HepG2 (cell line): ENCODE measurements at regions not wholly inside any gene's neighbourhood (a gene's known extent, or its start where the extent isn't known, plus 50 kb on each side); places are given as distances from the start of the nearest gene placed in this dataset.

Source experiments
- ATAC-seq: fragments of 200-7000 bp; cut with Tn5 transposase; 3 replicates; pipeline ENCODE4 v1.9.1; 2020; ENCODE audit warnings: mild to moderate bottlenecking, moderate library complexity
- BruUV-seq: library from RNA; stranded (reverse); fragments of 400-500 nt; replicated peaks from 2 replicates; lab custom pipeline; 2021; lab: Mats Ljungman, UMichigan
- CTCF ChIA-PET: fragments of 300-600 bp; formaldehyde crosslinking; extraction: SDS; loops from one replicate; lab custom pipeline; 2021; ENCODE audit warnings: low total read pairs, inconsistent platforms, low intra/inter-chr PET ratio; lab: Yijun Ruan, JAX
- POLR2A ChIA-PET: fragments of 350-600 bp; sonication (Branson Sonifier 250); formaldehyde crosslinking; loops from one replicate; lab custom pipeline; 2020; ENCODE audit warnings: antibody characterized with exemption, inconsistent platforms; lab: Yijun Ruan, JAX
- DNase-seq: peaks from one replicate; pipeline ENCODE4 v3.0.0-alpha.2; 2015; ENCODE audit warnings: low spot score
- FAIRE-seq: peaks from 3 replicates; lab custom pipeline; 2011; peaks lifted over from hg19 to GRCh38; lab: Jason Lieb, UNC
- H2AFZ ChIP-seq: one replicate; pipeline ENCODE4 v1.6.1; 2011; ENCODE audit warnings: low read length, inconsistent platforms
- H3K27ac ChIP-seq: fragments of 300-600 bp; 3 replicates; pipeline ENCODE4 v1.8.0; 2011; ENCODE audit warnings: mixed run types, mild to moderate bottlenecking, mixed read lengths, low read length, inconsistent platforms; ENCODE audit not compliant: insufficient read depth; ENCODE audit errors: extremely low read length
- H3K27me3 ChIP-seq, 2 experiments: fragments of 200-600 bp in 1 of 2; 2 replicates in 1 of 2; 3 replicates in 1 of 2; pipeline versions ENCODE4 v1.6.0 to v1.8.0; 2011; ENCODE audit warnings: low read length in 2 of 2, mild to moderate bottlenecking in 2 of 2, moderate library complexity in 2 of 2, inconsistent platforms in 1 of 2; ENCODE audit not compliant: insufficient read depth in 2 of 2, control insufficient read depth in 1 of 2
- H3K36me3 ChIP-seq, 2 experiments: fragments of 200-600 bp in 1 of 2; replicated peaks in 1 of 2; 2 replicates in 1 of 2; 3 replicates in 1 of 2; pipeline versions ENCODE4 v1.5.1 to v1.8.0; 2011; ENCODE audit warnings: low read length in 2 of 2, inconsistent platforms in 1 of 2; ENCODE audit not compliant: insufficient read depth in 2 of 2, control insufficient read depth in 1 of 2
- H3K4me1 ChIP-seq: 2 replicates; pipeline ENCODE4 v1.5.1; 2012; ENCODE audit warnings: low read length, inconsistent platforms; ENCODE audit not compliant: insufficient read depth
- H3K4me2 ChIP-seq: 2 replicates; pipeline ENCODE4 v1.6.0; 2011; ENCODE audit warnings: low read depth, low read length, inconsistent platforms
- H3K4me3 ChIP-seq, 3 experiments: fragments of 200-600 bp in 1 of 3; sonication (generic), shearing (Covaris generic) in 1 of 3; replicated peaks in 1 of 3; 2 replicates each; pipeline ENCODE4 v1.5.1; 2011 to 2016; ENCODE audit warnings: low read length in 3 of 3, inconsistent platforms in 2 of 3, low read depth in 2 of 3, mild to moderate bottlenecking in 2 of 3, control low read depth in 1 of 3, mixed read lengths in 1 of 3; ENCODE audit not compliant: insufficient read depth in 1 of 3
- H3K79me2 ChIP-seq: one replicate; pipeline ENCODE4 v1.6.1; 2011; ENCODE audit warnings: low read length, inconsistent platforms; ENCODE audit not compliant: insufficient read depth
- H3K9ac ChIP-seq: 2 replicates; pipeline ENCODE4 v1.6.0; 2011; ENCODE audit warnings: mild to moderate bottlenecking, low read depth, low read length, inconsistent platforms; ENCODE audit not compliant: insufficient read depth
- H3K9me3 ChIP-seq: 2 replicates; pipeline ENCODE4 v1.5.1; 2012; ENCODE audit warnings: mild to moderate bottlenecking, low read length
- H4K20me1 ChIP-seq: 2 replicates; pipeline ENCODE4 v1.6.0; 2011; ENCODE audit warnings: inconsistent platforms, mild to moderate bottlenecking, low read length, moderate library complexity; ENCODE audit not compliant: insufficient read depth
- FOXA1 ChIP-seq, 2 experiments: fragments of 450-650 bp in 1 of 2; sonication (generic) in 1 of 2; formaldehyde crosslinking in 1 of 2; IDR thresholded peaks; 2 replicates each; pipeline versions ENCODE4 v1.4.0 to v1.6.1; 2016 to 2020; ENCODE audit warnings: missing genetic modification reagents in 1 of 2
- GATAD2A ChIP-seq: IDR thresholded peaks from 2 replicates; pipeline ENCODE4 v1.6.1; 2016
- HOXD1 ChIP-seq: sonication (generic); formaldehyde crosslinking; IDR thresholded peaks from 2 replicates; pipeline ENCODE4 v1.5.0; 2020; ENCODE audit warnings: missing genetic modification reagents
- KDM5B ChIP-seq: sonication (generic); formaldehyde crosslinking; IDR thresholded peaks from 2 replicates; pipeline ENCODE4 v1.4.0; 2020; ENCODE audit warnings: missing genetic modification reagents, mild to moderate bottlenecking, borderline replicate concordance
- PCBP1 ChIP-seq: fragments of 200-400 bp; formaldehyde crosslinking; IDR thresholded peaks from 2 replicates; pipeline ENCODE4 v1.6.1; 2017; ENCODE audit warnings: mild to moderate bottlenecking, low read depth, low read length, borderline replicate concordance
- TARDBP ChIP-seq: sonication (generic); formaldehyde crosslinking; IDR thresholded peaks from 2 replicates; pipeline ENCODE4 v1.8.0; 2022; ENCODE audit warnings: mild to moderate bottlenecking, missing genetic modification reagents
- ZNF253 ChIP-seq: sonication (generic); formaldehyde crosslinking; IDR thresholded peaks from 2 replicates; pipeline ENCODE4 v1.8.0; 2022; ENCODE audit warnings: mild to moderate bottlenecking, missing genetic modification reagents, borderline replicate concordance
- ZNF263 ChIP-seq: sonication (generic); formaldehyde crosslinking; IDR thresholded peaks from 2 replicates; pipeline ENCODE4 v1.4.0; 2020; ENCODE audit warnings: missing genetic modification reagents
- ZNF446 ChIP-seq: sonication (generic); formaldehyde crosslinking; IDR thresholded peaks from 2 replicates; pipeline ENCODE4 v1.5.0; 2020; ENCODE audit warnings: mild to moderate bottlenecking, missing genetic modification reagents
- ZNF552 ChIP-seq: sonication (generic); formaldehyde crosslinking; IDR thresholded peaks from 2 replicates; pipeline ENCODE4 v1.9.0; 2022; ENCODE audit warnings: missing genetic modification reagents, mild to moderate bottlenecking, borderline replicate concordance
- ZSCAN22 ChIP-seq: sonication (generic); formaldehyde crosslinking; IDR thresholded peaks from 2 replicates; pipeline ENCODE4 v1.4.0; 2020; ENCODE audit warnings: mild to moderate bottlenecking, missing genetic modification reagents
- WGBS: methylation state at CpG from one replicate; pipeline ENCODE4 v1.1.6; 2017; ENCODE audit warnings: low lambda C conversion rate; 5-methylcytosine and 5-hydroxymethylcytosine counted together
- in situ Hi-C: cut with HindIII; loops from 2 replicates; pipeline ENCODE4 v1.10.0; 2017; ENCODE audit warnings: low pct_unique_long_range_greater_than_20kb; ENCODE audit not compliant: extremely low pct_ligation_motif_present
- intact Hi-C: fragments of 100-400 bp; cut with micrococcal nuclease; formaldehyde crosslinking; loops from one replicate; pipeline ENCODE4 v1.10.0; 2022; ENCODE audit not compliant: unreplicated experiment
- TF ChIP-seq, protein P1 (sequence below): sonication (generic); formaldehyde crosslinking; conservative IDR thresholded peaks from 2 replicates; pipeline ENCODE4 v1.4.0; 2020; ENCODE audit warnings: missing genetic modification reagents
- TF ChIP-seq, protein P2 (sequence below): sonication (generic); formaldehyde crosslinking; IDR thresholded peaks from 2 replicates; pipeline ENCODE4 v1.5.0; 2020; ENCODE audit warnings: missing genetic modification reagents

DNA sequence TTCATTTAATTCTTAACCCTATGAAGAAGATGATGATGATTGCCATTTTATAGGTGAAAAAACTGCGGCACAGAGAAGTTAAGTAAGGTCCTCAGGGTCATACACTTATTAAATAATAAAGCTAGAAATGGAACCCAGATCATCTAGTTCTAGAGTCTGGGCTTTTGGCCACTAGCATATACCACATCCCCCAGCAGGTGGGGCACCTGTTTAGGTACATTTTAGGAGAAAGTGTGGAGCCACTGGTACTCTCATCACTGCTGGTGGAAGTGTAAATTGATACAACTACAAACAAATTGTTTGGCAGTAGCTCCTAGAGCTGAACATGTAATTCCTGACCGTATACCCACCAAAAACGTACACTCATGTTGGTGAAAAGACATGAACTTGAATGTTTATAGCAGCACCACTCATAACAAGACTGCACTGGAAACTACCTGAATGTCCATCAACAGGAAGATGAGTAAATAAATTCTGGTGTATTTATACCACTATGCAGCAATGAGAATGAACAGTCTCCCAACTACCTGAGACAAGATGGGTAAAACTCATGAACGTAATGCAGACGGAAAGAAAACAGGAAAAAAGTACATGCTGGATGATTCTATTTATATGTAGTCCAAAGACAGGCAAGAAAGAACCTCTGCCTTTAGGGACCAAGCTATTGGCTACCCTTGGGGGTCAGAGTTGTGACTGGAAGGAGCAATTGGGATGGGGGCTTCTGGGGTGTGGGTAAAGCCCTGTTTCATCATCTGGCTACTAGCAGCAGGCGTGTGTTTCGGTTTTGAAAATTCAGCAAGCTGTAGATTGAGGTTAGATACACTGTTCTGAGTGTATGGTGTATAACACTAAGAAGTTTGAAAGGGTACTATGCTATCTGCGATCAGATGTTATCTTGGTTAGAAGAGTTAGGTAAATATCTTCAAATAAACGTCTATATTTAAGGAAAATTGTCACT, 72.3 kb upstream of the ADGRG2 start:
- no peak for TF ChIP-seq ZNF552
- TF ChIP-seq ZNF446: no peak
- no peak for TF ChIP-seq PCBP1
- TF ChIP-seq ZNF263 (CRISPR knock-in tag): no peak
- TF ChIP-seq FOXA1 (IDR thresholded peaks at IDR 0.05): no peak
- no peak for TF ChIP-seq FOXA1 (CRISPR knock-in tag; IDR thresholded peaks at IDR 0.05)
- no peak for TF ChIP-seq KDM5B (CRISPR knock-in tag)
- no peak for TF ChIP-seq GATAD2A (CRISPR knock-in tag)
- TF ChIP-seq TARDBP (CRISPR knock-in tag): no peak
- TF ChIP-seq, all 625 proteins: peak for 0
- ChIA-PET POLR2A (no interaction called here), CTCF (no interaction called here)
- no peak overlapping the region for H3K4me3 ChIP-seq
- H2AFZ ChIP-seq: no peak overlapping the region
- WGBS: 15% methylated on average over 9 of the region's 9 CpGs
- H3K27ac ChIP-seq: no peak overlapping the region
- ATAC-seq (no peak), FAIRE-seq (no peak), DNase-seq (no peak)
- intact Hi-C loops: loop anchor here (5.0 kb wide), 1 partner anchor 177 kb away; no protein-coding TSS in a partner anchor
- in situ Hi-C loops: no loop called here
- H3K79me2 ChIP-seq: no peaks in the 10 kb centered on the region
- no peak overlapping the region for H3K9ac ChIP-seq
- no peaks in the 10 kb centered on the region for H4K20me1 ChIP-seq
- H3K4me2 ChIP-seq: no peak overlapping the region
- H3K9me3 ChIP-seq: no peaks in the 10 kb centered on the region
- BruUV-seq: no TSS peak
- H3K4me1 ChIP-seq: no peaks in the 10 kb centered on the region
- no peaks in the 10 kb centered on the region for H3K36me3 ChIP-seq
- peaks cover 0 to 6% of the 10 kb centered on the region in 2 experiments; a peak in 2 of 5 replicates for H3K27me3 ChIP-seq

DNA sequence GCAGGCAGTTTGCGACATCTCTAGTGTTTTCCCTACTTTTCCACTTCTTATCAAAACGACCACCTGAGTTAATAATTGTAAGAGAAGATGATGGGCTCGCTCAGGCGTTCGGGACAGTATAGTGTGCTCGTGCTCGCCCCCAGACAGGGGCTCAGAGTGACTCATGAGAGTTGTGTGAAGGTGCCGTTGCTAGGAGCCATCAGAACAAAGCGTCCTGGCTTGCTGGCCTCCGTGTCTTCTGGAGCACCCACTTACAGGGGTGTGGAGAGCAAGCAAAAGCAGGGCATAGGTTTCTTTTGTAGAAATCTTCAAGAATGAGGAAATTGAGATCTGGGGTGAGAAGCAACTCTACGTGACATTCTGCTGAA, 73.0 kb upstream of the ADGRG2 start:
- H3K4me3 ChIP-seq: no peak overlapping the region
- in situ Hi-C loops (no loop called here), intact Hi-C loops (no loop called here)
- no peaks in the 10 kb centered on the region for H3K4me1 ChIP-seq
- POLR2A ChIA-PET: no interaction called here
- H4K20me1 ChIP-seq: no peaks in the 10 kb centered on the region
- ATAC-seq (no peak), DNase-seq (no peak), FAIRE-seq (no peak)
- no peak overlapping the region for H3K9ac ChIP-seq
- no peaks in the 10 kb centered on the region for H3K79me2 ChIP-seq
- peaks cover 0 to 6% of the 10 kb centered on the region in 2 experiments; a peak in 2 of 5 replicates for H3K27me3 ChIP-seq
- CTCF ChIA-PET: no interaction called here
- no peaks in the 10 kb centered on the region for H3K36me3 ChIP-seq
- BruUV-seq: no TSS peak
- WGBS: 0% methylated on average over 5 of the region's 11 CpGs
- no peak overlapping the region for H3K4me2 ChIP-seq
- no peaks in the 10 kb centered on the region for H3K9me3 ChIP-seq
- no peak overlapping the region for H2AFZ ChIP-seq
- no peak overlapping the region for H3K27ac ChIP-seq
- TF ChIP-seq HOXD1 (CRISPR knock-in tag) (no peak), ZSCAN22 (CRISPR knock-in tag) (no peak), ZNF253 (CRISPR knock-in tag) (no peak)
- TF ChIP-seq, protein P1, sequence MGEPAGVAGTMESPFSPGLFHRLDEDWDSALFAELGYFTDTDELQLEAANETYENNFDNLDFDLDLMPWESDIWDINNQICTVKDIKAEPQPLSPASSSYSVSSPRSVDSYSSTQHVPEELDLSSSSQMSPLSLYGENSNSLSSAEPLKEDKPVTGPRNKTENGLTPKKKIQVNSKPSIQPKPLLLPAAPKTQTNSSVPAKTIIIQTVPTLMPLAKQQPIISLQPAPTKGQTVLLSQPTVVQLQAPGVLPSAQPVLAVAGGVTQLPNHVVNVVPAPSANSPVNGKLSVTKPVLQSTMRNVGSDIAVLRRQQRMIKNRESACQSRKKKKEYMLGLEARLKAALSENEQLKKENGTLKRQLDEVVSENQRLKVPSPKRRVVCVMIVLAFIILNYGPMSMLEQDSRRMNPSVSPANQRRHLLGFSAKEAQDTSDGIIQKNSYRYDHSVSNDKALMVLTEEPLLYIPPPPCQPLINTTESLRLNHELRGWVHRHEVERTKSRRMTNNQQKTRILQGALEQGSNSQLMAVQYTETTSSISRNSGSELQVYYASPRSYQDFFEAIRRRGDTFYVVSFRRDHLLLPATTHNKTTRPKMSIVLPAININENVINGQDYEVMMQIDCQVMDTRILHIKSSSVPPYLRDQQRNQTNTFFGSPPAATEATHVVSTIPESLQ (CRISPR knock-in tag): no peak
- TF ChIP-seq, protein P2, sequence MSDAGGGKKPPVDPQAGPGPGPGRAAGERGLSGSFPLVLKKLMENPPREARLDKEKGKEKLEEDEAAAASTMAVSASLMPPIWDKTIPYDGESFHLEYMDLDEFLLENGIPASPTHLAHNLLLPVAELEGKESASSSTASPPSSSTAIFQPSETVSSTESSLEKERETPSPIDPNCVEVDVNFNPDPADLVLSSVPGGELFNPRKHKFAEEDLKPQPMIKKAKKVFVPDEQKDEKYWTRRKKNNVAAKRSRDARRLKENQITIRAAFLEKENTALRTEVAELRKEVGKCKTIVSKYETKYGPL (CRISPR knock-in tag): no peak
